ENCODE measurements at regions not wholly inside any gene's neighbourhood (a gene's known extent, or its start where the extent isn't known, plus 50 kb on each side); places are given as distances from the start of the nearest gene placed in this dataset.

- no peak for DNase-seq
These were observed 78.1 kb upstream of the GALNT9 start for GRCh38 chr12:132407451-132407961.

- DNase-seq: no peak
These were observed 77.4 kb upstream of the GALNT9 start for GRCh38 chr12:132406493-132407450.

- DNase-seq: no peak
These were observed 76.4 kb upstream of the GALNT9 start for GRCh38 chr12:132405742-132406251.

GRCh38 chr12:132404951-132405741, 75.8 kb upstream of the GALNT9 start:
- DNase-seq: no peak

GRCh38 chr12:132404435-132404855, 75.1 kb upstream of the GALNT9 start:
- DNase-seq: no peak

GRCh38 chr12:132403636-132404434, 74.4 kb upstream of the GALNT9 start:
- no peak for DNase-seq

- DNase-seq: no peak
These were observed 73.5 kb upstream of the GALNT9 start for GRCh38 chr12:132402831-132403416.

GRCh38 chr12:132401982-132402381, 72.6 kb upstream of the GALNT9 start:
- no peak for DNase-seq

GRCh38 chr12:132400011-132400641, 70.7 kb upstream of the GALNT9 start:
- no peak for DNase-seq

- no peak for DNase-seq
These were observed 70.0 kb upstream of the GALNT9 start for GRCh38 chr12:132399092-132400010.

GRCh38 chr12:132398386-132398991, 69.1 kb upstream of the GALNT9 start:
- DNase-seq: no peak

GRCh38 chr12:132397934-132398385, 68.6 kb upstream of the GALNT9 start:
- no peak for DNase-seq

GRCh38 chr12:132397152-132397933, 68.0 kb upstream of the GALNT9 start:
- no peak for DNase-seq

- DNase-seq: no peak
These were observed 67.3 kb upstream of the GALNT9 start for GRCh38 chr12:132396657-132397056.

- no peak for DNase-seq
These were observed 66.5 kb upstream of the GALNT9 start for GRCh38 chr12:132395908-132396305.

- DNase-seq: no peak
These were observed 66.0 kb upstream of the GALNT9 start for GRCh38 chr12:132395192-132395907.

- DNase-seq: no peak
These were observed 64.9 kb upstream of the GALNT9 start for GRCh38 chr12:132393991-132394949.

Data from NCI-H2029 treated with DMSO at 0.1 percent for 48 hours (cell line).